Heart left ventricle (tissue), 13 donors: ENCODE measurements at regions not wholly inside any gene's neighbourhood (a gene's known extent, or its start where the extent isn't known, plus 50 kb on each side); places are given as distances from the start of the nearest gene placed in this dataset.

ENCODE experiments used
- POLR2A ChIP-seq, 2 donors: fragments of 450-650 bp; IDR thresholded peaks; one replicate each; pipeline ENCODE4 v1.6.1; 2017; ENCODE audit warnings: antibody characterized with exemption in 2 of 2, mild to moderate bottlenecking in 2 of 2, moderate library complexity in 2 of 2
- TF ChIP-seq, protein P1 (sequence below), 12 donors: fragments of 200-600 bp; sonication (generic) in 4 of 12; IDR thresholded peaks; one replicate each; pipeline versions ENCODE4 v1.5.0 to v1.8.0; 2018 to 2022; ENCODE audit warnings: antibody characterized with exemption in 12 of 12, mild to moderate bottlenecking in 5 of 12
- donor health status: ischemic (EF 13 %, LVEDD 7.1; RV severe dilation, severe dysfunction).
- donor health status: DM: no; HTN: yes; CAD: no.
- donor health status: DM: no; HTN: no; CAD: no.
- donor health status: ischemic (EF 25% LVEDD 6.9; RV normal size, moderate dysfunction).
- donor health status: ischemic (EF 25% LVEDD 5.7; RV mildly dilated, moderate dysfunction).
- donor health status: ischemic (EF 35%, LVEDD 5.7; RV mildly dilated, moderate dysfunction).
- donor health status: nonischemic (EF 11% LVEDD 7.7; RV severe dilation, severe dysfunction).
- donor health status: DM: yes; HTN: yes; CAD: no.
- donor health status: PGD.
- donor health status: ischemic (EF 29% LVEDD 5.4; RV normal size, mild dysfunction).
- donor health status: nonischemic (EF 23%, LVEDD 6.1; RV moderate dilation, normal function).

DNA sequence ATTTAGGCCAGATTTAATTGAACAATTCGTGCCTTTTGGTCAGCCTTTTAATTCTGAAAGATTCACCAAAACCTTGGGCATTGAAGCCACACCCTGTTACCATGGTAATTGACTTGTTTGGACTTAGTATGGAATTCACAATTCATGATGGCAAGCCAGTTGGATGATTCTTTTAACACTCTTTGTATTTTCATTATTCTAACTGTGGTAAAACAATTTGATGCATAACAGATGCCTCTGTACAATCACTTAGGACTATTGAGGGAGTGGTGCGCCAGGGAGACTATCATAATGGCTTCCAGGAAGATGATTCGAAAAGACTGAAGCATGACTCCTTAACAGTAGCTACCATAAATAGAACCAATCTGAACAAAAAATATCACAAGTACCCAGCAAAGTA, 381.1 kb upstream of the ADAMTS16 start:
- TF ChIP-seq, protein P1, sequence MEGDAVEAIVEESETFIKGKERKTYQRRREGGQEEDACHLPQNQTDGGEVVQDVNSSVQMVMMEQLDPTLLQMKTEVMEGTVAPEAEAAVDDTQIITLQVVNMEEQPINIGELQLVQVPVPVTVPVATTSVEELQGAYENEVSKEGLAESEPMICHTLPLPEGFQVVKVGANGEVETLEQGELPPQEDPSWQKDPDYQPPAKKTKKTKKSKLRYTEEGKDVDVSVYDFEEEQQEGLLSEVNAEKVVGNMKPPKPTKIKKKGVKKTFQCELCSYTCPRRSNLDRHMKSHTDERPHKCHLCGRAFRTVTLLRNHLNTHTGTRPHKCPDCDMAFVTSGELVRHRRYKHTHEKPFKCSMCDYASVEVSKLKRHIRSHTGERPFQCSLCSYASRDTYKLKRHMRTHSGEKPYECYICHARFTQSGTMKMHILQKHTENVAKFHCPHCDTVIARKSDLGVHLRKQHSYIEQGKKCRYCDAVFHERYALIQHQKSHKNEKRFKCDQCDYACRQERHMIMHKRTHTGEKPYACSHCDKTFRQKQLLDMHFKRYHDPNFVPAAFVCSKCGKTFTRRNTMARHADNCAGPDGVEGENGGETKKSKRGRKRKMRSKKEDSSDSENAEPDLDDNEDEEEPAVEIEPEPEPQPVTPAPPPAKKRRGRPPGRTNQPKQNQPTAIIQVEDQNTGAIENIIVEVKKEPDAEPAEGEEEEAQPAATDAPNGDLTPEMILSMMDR (IDR thresholded peaks at IDR 0.05) = no peak
- TF ChIP-seq POLR2A (IDR thresholded peaks at IDR 0.05) = no peak
